ENCODE measurements at regions not wholly inside any gene's neighbourhood (a gene's known extent, or its start where the extent isn't known, plus 50 kb on each side); places are given as distances from the start of the nearest gene placed in this dataset.

DNA sequence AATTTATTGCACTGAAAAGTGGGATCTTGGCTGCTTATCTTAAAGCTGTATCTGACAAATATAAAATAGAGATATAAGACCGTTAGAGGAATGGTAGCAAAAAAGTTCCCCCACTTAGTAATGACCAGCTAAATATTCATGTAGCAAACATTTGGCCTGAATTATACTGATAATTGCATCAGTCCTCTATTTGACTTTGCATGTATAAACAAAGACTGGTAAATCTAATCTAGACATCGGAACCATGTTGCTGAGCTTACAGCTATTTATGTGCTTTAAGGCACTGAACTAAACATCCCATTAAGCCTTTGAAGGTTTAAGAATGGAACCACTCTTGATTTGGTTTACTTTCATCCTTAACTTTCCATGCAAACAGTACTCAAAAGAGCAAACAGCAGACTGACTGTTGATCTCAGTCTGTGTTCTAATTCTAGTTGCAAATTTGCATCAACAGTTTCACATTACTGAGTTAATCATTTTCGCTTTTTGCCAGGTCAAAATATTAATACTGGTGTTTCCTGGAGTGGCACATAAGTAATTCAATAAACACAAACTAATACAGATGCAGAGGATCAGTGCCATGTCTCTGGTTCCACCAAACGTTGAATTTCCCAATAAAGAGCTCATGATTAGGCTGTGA is 203.5 kb upstream of the HTR2A start:
- intact Hi-C loops (cut with micrococcal nuclease) = no loop called here
- Mint-ChIP-seq H3K36me3 (no peaks in the 10 kb centered on the region), H3K27me3 (ENCODE audit: low read depth in 2 of 2) (peaks cover 3 to 6% of the 10 kb centered on the region in 2 donors), H3K4me1 (no peaks in the 10 kb centered on the region), H3K27ac (no peak overlapping the region), H3K4me3 (no peak overlapping the region), H3K9me3 (no peaks in the 10 kb centered on the region)
- Histone ChIP-seq H3K4me1 (ENCODE audit: control insufficient read depth, insufficient read depth, low read length) (no peaks in the 10 kb centered on the region), H3K27me3 (ENCODE audit: control insufficient read depth, insufficient read depth, low read length) (no peaks in the 10 kb centered on the region), H3K36me3 (ENCODE audit: control insufficient read depth, insufficient read depth, low read length) (no peaks in the 10 kb centered on the region), H3K27ac (ENCODE audit: low read length) (no peak overlapping the region), H3K9me3 (ENCODE audit: control insufficient read depth, insufficient read depth, low read length) (no peaks in the 10 kb centered on the region), H3K4me3 (ENCODE audit: low read length) (no peak overlapping the region)
- WGBS (ENCODE audit: insufficient coverage) = 73% methylated on average over 3 of the region's 4 CpGs
- TF ChIP-seq, protein P1, sequence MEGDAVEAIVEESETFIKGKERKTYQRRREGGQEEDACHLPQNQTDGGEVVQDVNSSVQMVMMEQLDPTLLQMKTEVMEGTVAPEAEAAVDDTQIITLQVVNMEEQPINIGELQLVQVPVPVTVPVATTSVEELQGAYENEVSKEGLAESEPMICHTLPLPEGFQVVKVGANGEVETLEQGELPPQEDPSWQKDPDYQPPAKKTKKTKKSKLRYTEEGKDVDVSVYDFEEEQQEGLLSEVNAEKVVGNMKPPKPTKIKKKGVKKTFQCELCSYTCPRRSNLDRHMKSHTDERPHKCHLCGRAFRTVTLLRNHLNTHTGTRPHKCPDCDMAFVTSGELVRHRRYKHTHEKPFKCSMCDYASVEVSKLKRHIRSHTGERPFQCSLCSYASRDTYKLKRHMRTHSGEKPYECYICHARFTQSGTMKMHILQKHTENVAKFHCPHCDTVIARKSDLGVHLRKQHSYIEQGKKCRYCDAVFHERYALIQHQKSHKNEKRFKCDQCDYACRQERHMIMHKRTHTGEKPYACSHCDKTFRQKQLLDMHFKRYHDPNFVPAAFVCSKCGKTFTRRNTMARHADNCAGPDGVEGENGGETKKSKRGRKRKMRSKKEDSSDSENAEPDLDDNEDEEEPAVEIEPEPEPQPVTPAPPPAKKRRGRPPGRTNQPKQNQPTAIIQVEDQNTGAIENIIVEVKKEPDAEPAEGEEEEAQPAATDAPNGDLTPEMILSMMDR (IDR thresholded peaks at IDR 0.05) = no peak
- ATAC-seq (no peak), DNase-seq (no peak)

DNA sequence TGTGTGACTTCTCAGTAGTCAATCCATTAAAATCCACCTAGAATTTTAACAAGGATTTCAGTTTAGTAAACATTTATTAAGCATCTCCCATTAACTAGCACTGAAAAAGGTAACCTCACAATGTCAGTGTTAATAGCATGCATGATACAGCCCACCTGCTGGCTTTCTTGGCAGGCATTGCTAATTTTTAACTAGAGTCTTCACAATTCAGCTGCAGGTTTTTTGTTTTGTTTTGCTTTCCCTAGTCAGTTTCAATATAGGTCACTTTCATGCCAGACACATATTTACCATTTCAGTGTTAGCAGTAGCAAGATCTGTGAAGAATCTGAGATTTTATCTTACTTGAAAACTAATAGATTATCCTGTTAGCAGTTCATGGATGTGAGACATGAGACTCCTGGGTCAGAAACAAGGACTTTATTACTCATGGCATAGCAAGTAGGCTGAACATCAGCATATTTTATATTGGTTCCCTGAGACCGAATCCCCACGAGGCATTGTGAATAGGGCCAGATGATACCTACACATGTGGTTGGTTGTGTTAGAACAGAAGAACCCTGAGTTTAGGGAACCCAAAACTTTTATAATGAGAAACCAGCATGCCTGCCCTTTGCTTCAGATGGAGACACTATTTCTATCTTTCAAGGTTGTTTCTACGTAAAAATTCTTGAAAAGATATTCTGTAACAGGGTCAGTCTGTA is 198.0 kb upstream of the HTR2A start:
- no peak for ATAC-seq
- Mint-ChIP-seq H3K4me1 (no peaks in the 10 kb centered on the region), H3K27ac (no peak overlapping the region), H3K4me3 (no peak overlapping the region), H3K27me3 (ENCODE audit: low read depth in 2 of 2) (peaks cover 0 to 6% of the 10 kb centered on the region in 2 donors), H3K9me3 (no peaks in the 10 kb centered on the region), H3K36me3 (no peaks in the 10 kb centered on the region)
- H3K4me3 ChIP-seq (ENCODE audit: low read length) = no peak overlapping the region
- DNase-seq = no peak
- intact Hi-C loops (cut with micrococcal nuclease) = no loop called here
- 56% methylated on average over 3 of the region's 3 CpGs for WGBS (ENCODE audit: insufficient coverage)
- no peaks in the 10 kb centered on the region for H3K9me3 ChIP-seq (ENCODE audit: control insufficient read depth, insufficient read depth, low read length)
- no peaks in the 10 kb centered on the region for H3K36me3 ChIP-seq (ENCODE audit: control insufficient read depth, insufficient read depth, low read length)
- no peaks in the 10 kb centered on the region for H3K4me1 ChIP-seq (ENCODE audit: control insufficient read depth, insufficient read depth, low read length)
- no peak overlapping the region for H3K27ac ChIP-seq (ENCODE audit: low read length)
- TF ChIP-seq, protein P1 (IDR thresholded peaks at IDR 0.05) = no peak
- no peaks in the 10 kb centered on the region for H3K27me3 ChIP-seq (ENCODE audit: control insufficient read depth, insufficient read depth, low read length)

DNA sequence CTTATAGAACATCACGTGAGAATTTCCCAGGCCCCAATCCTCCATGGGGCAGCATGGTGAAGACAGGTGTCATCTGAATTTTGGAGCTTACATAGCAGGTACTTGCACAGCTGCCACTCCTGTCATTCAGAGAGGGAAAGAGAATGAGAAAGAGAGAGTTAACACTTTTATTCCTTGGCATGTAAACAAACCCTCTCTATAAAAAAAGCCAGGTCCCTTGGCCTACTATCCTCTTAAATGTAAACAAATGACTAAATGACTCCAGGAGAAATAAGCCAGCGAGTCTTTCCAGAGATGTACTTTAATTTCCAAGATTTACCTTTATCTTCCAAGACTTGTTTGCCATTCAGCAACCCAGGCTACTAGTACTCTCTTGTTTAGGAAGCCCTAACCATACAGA is 195.3 kb upstream of the HTR2A start:
- 80% methylated on average over 1 of the region's 2 CpGs for WGBS (ENCODE audit: insufficient coverage)
- Mint-ChIP-seq H3K4me1 (no peaks in the 10 kb centered on the region), H3K27me3 (ENCODE audit: low read depth in 2 of 2) (no peaks in the 10 kb centered on the region), H3K27ac (no peak overlapping the region), H3K9me3 (no peaks in the 10 kb centered on the region), H3K36me3 (no peaks in the 10 kb centered on the region), H3K4me3 (no peak overlapping the region)
- ATAC-seq (no peak), DNase-seq (no peak)
- no peaks in the 10 kb centered on the region for H3K27me3 ChIP-seq (ENCODE audit: control insufficient read depth, insufficient read depth, low read length)
- H3K4me1 ChIP-seq (ENCODE audit: control insufficient read depth, insufficient read depth, low read length) = no peaks in the 10 kb centered on the region
- H3K4me3 ChIP-seq (ENCODE audit: low read length) = no peak overlapping the region
- TF ChIP-seq, protein P1 (IDR thresholded peaks at IDR 0.05) = no peak
- no peaks in the 10 kb centered on the region for H3K9me3 ChIP-seq (ENCODE audit: control insufficient read depth, insufficient read depth, low read length)
- H3K36me3 ChIP-seq (ENCODE audit: control insufficient read depth, insufficient read depth, low read length) = no peaks in the 10 kb centered on the region
- intact Hi-C loops (cut with micrococcal nuclease) = no loop called here
- H3K27ac ChIP-seq (ENCODE audit: low read length) = no peak overlapping the region

DNA sequence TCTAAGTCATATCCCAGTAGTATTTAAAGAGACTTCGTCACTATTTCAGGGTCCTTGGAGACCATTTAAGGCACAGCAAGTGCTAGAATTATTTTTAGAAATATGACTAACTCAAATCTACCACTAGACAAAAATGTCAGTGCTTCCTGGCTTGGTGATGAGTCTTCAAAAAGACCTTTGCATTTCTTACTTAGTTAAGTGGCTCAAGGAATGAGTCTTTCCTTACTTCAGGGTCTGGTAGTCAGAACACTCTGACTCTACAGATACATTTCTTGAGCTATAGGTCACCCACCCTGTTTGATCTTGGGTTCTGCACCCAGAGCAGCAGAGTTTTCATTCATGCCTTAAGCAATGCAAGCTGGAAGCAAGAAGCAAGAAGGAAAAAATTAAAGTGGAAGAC is 191.0 kb upstream of the HTR2A start:
- H3K27ac ChIP-seq (ENCODE audit: low read length) = no peak overlapping the region
- DNase-seq (no peak), ATAC-seq (no peak)
- Mint-ChIP-seq H3K27ac (no peak overlapping the region), H3K27me3 (ENCODE audit: low read depth in 2 of 2) (no peaks in the 10 kb centered on the region), H3K36me3 (no peaks in the 10 kb centered on the region), H3K9me3 (no peaks in the 10 kb centered on the region), H3K4me1 (no peaks in the 10 kb centered on the region), H3K4me3 (no peak overlapping the region)
- no peaks in the 10 kb centered on the region for H3K4me1 ChIP-seq (ENCODE audit: control insufficient read depth, insufficient read depth, low read length)
- no peak overlapping the region for H3K4me3 ChIP-seq (ENCODE audit: low read length)
- H3K36me3 ChIP-seq (ENCODE audit: control insufficient read depth, insufficient read depth, low read length) = no peaks in the 10 kb centered on the region
- intact Hi-C loops (cut with micrococcal nuclease) = no loop called here
- no peaks in the 10 kb centered on the region for H3K27me3 ChIP-seq (ENCODE audit: control insufficient read depth, insufficient read depth, low read length)
- no peaks in the 10 kb centered on the region for H3K9me3 ChIP-seq (ENCODE audit: control insufficient read depth, insufficient read depth, low read length)
- WGBS (ENCODE audit: insufficient coverage) = no CpG with 5 or more reads among the region's 1 CpG
- TF ChIP-seq, protein P1 (IDR thresholded peaks at IDR 0.05) = no peak
